Caco-2 (cell line): ENCODE measurements at regions not wholly inside any gene's neighbourhood (a gene's known extent, or its start where the extent isn't known, plus 50 kb on each side); places are given as distances from the start of the nearest gene placed in this dataset.

ENCODE experiments used
- BruUV-seq: library from RNA; stranded (reverse); fragments of 400-500 nt; replicated peaks from 2 replicates; lab custom pipeline; 2021; lab: Mats Ljungman, UMichigan
- CTCF ChIA-PET: fragments of 300-600 bp; sonication (Branson Sonifier 250); formaldehyde crosslinking; loops from one replicate; lab custom pipeline; 2022; ENCODE audit warnings: antibody characterized with exemption; lab: Charles Lee
- POLR2A ChIA-PET: fragments of 300-600 bp; sonication (Branson Sonifier 250); formaldehyde crosslinking; loops from one replicate; lab custom pipeline; 2022; ENCODE audit warnings: antibody characterized with exemption; lab: Charles Lee
- DNase-seq, 2 experiments: peaks; one replicate each; pipeline versions ENCODE4 v3.0.0 to v3.0.0-alpha.2; 2020 to 2022
- H3K27me3 ChIP-seq: replicated peaks from 2 replicates; pipeline ENCODE4 v1.6.0; 2011; ENCODE audit warnings: low read length; ENCODE audit not compliant: control insufficient read depth, insufficient read depth
- H3K36me3 ChIP-seq: 2 replicates; pipeline ENCODE4 v1.5.1; 2011; ENCODE audit warnings: low read length; ENCODE audit not compliant: control insufficient read depth, insufficient read depth
- H3K4me1 ChIP-seq: fragments of 250-450 bp; sonication (Bioruptor Pico); 2 replicates; pipeline ENCODE4 v1.5.1; 2020; ENCODE audit warnings: mild to moderate bottlenecking
- H3K4me3 ChIP-seq: 2 replicates; pipeline ENCODE4 v1.5.1; 2011; ENCODE audit warnings: low read depth, mild to moderate bottlenecking, control low read depth, low read length
- H3K9me3 ChIP-seq: fragments of 250-450 bp; sonication (Bioruptor Pico); 2 replicates; pipeline ENCODE4 v1.5.1; 2020; ENCODE audit warnings: mild to moderate bottlenecking, moderate library complexity
- H3K27ac Mint-ChIP-seq: one replicate; pipeline ENCODE4 v1.8.0; 2022; ENCODE audit warnings: mixed read lengths; ENCODE audit not compliant: unreplicated experiment
- H3K27me3 Mint-ChIP-seq: one replicate; pipeline ENCODE4 v1.8.0; 2022; ENCODE audit warnings: mixed read lengths; ENCODE audit not compliant: insufficient read depth, unreplicated experiment
- H3K36me3 Mint-ChIP-seq: one replicate; pipeline ENCODE4 v1.8.0; 2022; ENCODE audit warnings: mild to moderate bottlenecking, mixed read lengths; ENCODE audit not compliant: insufficient read depth, unreplicated experiment
- H3K4me1 Mint-ChIP-seq: one replicate; pipeline ENCODE4 v1.8.0; 2022; ENCODE audit warnings: low read depth, mixed read lengths; ENCODE audit not compliant: unreplicated experiment
- H3K4me3 Mint-ChIP-seq: one replicate; pipeline ENCODE4 v1.8.0; 2022; ENCODE audit warnings: mild to moderate bottlenecking, moderate library complexity, mixed read lengths; ENCODE audit not compliant: unreplicated experiment
- H3K9me3 Mint-ChIP-seq: one replicate; pipeline ENCODE4 v1.8.0; 2022; ENCODE audit warnings: mixed read lengths; ENCODE audit not compliant: unreplicated experiment
- CTCF ChIP-seq, 2 experiments: fragments of 200-600 bp in 1 of 2; IDR thresholded peaks; 1 replicate in 1 of 2; 2 replicates in 1 of 2; pipeline versions ENCODE4 v1.5.1 to v1.8.0; 2011 to 2022; ENCODE audit warnings: antibody characterized with exemption in 1 of 2, control low read depth in 1 of 2, inconsistent platforms in 1 of 2, low read depth in 1 of 2, low read length in 1 of 2, mild to moderate bottlenecking in 1 of 2, moderate library complexity in 1 of 2; ENCODE audit not compliant: insufficient read depth in 1 of 2, severe bottlenecking in 1 of 2, unreplicated experiment in 1 of 2
- intact Hi-C: fragments of 100-400 bp; cut with micrococcal nuclease; formaldehyde crosslinking; loops from one replicate; pipeline ENCODE4 v1.10.0; 2022; ENCODE audit not compliant: unreplicated experiment

GRCh38 chr1:217268058-217268457 is 362.8 kb downstream of the GPATCH2 start:
- CTCF ChIA-PET, result no interaction called here
- no peaks in the 10 kb centered on the region for H3K4me1 ChIP-seq
- no peaks in the 10 kb centered on the region for H3K27me3 ChIP-seq
- POLR2A ChIA-PET, result no interaction called here
- no peak overlapping the region for H3K27ac Mint-ChIP-seq
- BruUV-seq, result no TSS peak
- no peaks in the 10 kb centered on the region for H3K9me3 Mint-ChIP-seq
- intact Hi-C loops, result no loop called here
- peaks cover 8% of the 10 kb centered on the region for H3K27me3 Mint-ChIP-seq
- H3K4me3 ChIP-seq, result no peak overlapping the region
- TF ChIP-seq CTCF (IDR thresholded peaks at IDR 0.05; ENCODE audit: insufficient read depth in 1 of 2, low read depth in 1 of 2, low read length in 1 of 2, severe bottlenecking in 1 of 2, unreplicated experiment in 1 of 2), result no peak
- DNase-seq, result no peak
- H3K4me3 Mint-ChIP-seq, result no peak overlapping the region
- H3K9me3 ChIP-seq, result no peaks in the 10 kb centered on the region
- H3K36me3 ChIP-seq, result no peaks in the 10 kb centered on the region
- H3K36me3 Mint-ChIP-seq, result no peaks in the 10 kb centered on the region
- H3K4me1 Mint-ChIP-seq, result no peaks in the 10 kb centered on the region

- TF ChIP-seq CTCF (IDR thresholded peaks at IDR 0.05; ENCODE audit: insufficient read depth in 1 of 2, low read depth in 1 of 2, low read length in 1 of 2, severe bottlenecking in 1 of 2, unreplicated experiment in 1 of 2), result no peak
- Histone ChIP-seq H3K9me3 (no peaks in the 10 kb centered on the region), H3K4me1 (no peaks in the 10 kb centered on the region), H3K27me3 (no peaks in the 10 kb centered on the region), H3K36me3 (no peaks in the 10 kb centered on the region), H3K4me3 (no peak overlapping the region)
- BruUV-seq, result no TSS peak
- POLR2A ChIA-PET, result no interaction called here
- no peaks in the 10 kb centered on the region for H3K9me3 Mint-ChIP-seq
- intact Hi-C loops, result no loop called here
- H3K4me3 Mint-ChIP-seq, result no peak overlapping the region
- DNase-seq, result no peak
- CTCF ChIA-PET, result no interaction called here
- H3K4me1 Mint-ChIP-seq, result no peaks in the 10 kb centered on the region
- H3K36me3 Mint-ChIP-seq, result no peaks in the 10 kb centered on the region
- peaks cover 3% of the 10 kb centered on the region for H3K27me3 Mint-ChIP-seq
- H3K27ac Mint-ChIP-seq, result no peak overlapping the region
These were observed 369.3 kb downstream of the GPATCH2 start for GRCh38 chr1:217261636-217262035.

- Mint-ChIP-seq H3K9me3 (no peaks in the 10 kb centered on the region), H3K4me3 (no peak overlapping the region), H3K27ac (no peak overlapping the region), H3K4me1 (no peaks in the 10 kb centered on the region), H3K27me3 (peaks cover 3% of the 10 kb centered on the region), H3K36me3 (no peaks in the 10 kb centered on the region)
- Histone ChIP-seq H3K9me3 (no peaks in the 10 kb centered on the region), H3K4me1 (no peaks in the 10 kb centered on the region), H3K36me3 (no peaks in the 10 kb centered on the region), H3K27me3 (no peaks in the 10 kb centered on the region), H3K4me3 (no peak overlapping the region)
- TF ChIP-seq CTCF (IDR thresholded peaks at IDR 0.05; ENCODE audit: insufficient read depth in 1 of 2, low read depth in 1 of 2, low read length in 1 of 2, severe bottlenecking in 1 of 2, unreplicated experiment in 1 of 2), result no peak
- no TSS peak for BruUV-seq
- CTCF ChIA-PET, result no interaction called here
- intact Hi-C loops, result no loop called here
- no peak for DNase-seq
- POLR2A ChIA-PET, result no interaction called here
These were observed 370.2 kb downstream of the GPATCH2 start for GRCh38 chr1:217260676-217261075.
